HCT116 (cell line): ENCODE measurements at regions not wholly inside any gene's neighbourhood (a gene's known extent, or its start where the extent isn't known, plus 50 kb on each side); places are given as distances from the start of the nearest gene placed in this dataset.

Experiments used
- ATAC-seq: fragments of 200-7000 bp; cut with Tn5 transposase; 2 replicates; pipeline ENCODE4 v1.9.1; 2020; ENCODE audit warnings: mild to moderate bottlenecking, moderate library complexity
- BruUV-seq: library from RNA; stranded (reverse); fragments of 400-500 nt; replicated peaks from 2 replicates; lab custom pipeline; 2021; lab: Mats Ljungman, UMichigan
- CTCF ChIA-PET: fragments of 300-600 bp; sonication (Branson Sonifier 250); formaldehyde crosslinking; loops from one replicate; lab custom pipeline; 2021; ENCODE audit warnings: antibody characterized with exemption; lab: Charles Lee
- POLR2A ChIA-PET: fragments of 300-600, 350-600 bp; sonication (Branson Sonifier 250); formaldehyde crosslinking; loops from one replicate; lab custom pipeline; 2021; ENCODE audit warnings: antibody characterized with exemption; lab: Charles Lee
- RAD21 ChIA-PET, 2 experiments: fragments of 300-600 bp; sonication (Branson Sonifier 250); formaldehyde crosslinking; loops; one replicate each; lab custom pipeline; 2023; ENCODE audit warnings: low total read pairs in 2 of 2; ENCODE audit not compliant: uncharacterized antibody in 2 of 2, unreplicated experiment in 2 of 2, low non-redundant PET in 1 of 2; lab: Charles Lee
- DNase-seq: peaks from one replicate; pipeline ENCODE4 v3.0.0-alpha.2; 2010; ENCODE audit warnings: low read depth, low spot score
- H2AFZ ChIP-seq: fragments of 200-600 bp; shearing (Covaris generic), sonication (generic); 2 replicates; pipeline ENCODE4 v1.6.1; 2017; ENCODE audit warnings: low read depth, mixed run types, mixed read lengths, antibody characterized with exemption, low read length; ENCODE audit not compliant: poor library complexity, severe bottlenecking
- H3K27ac ChIP-seq: 2 replicates; pipeline ENCODE4 v1.5.1; 2012; ENCODE audit warnings: low read depth, low read length
- H3K27me3 ChIP-seq: fragments of 200-600 bp; sonication (generic); 2 replicates; pipeline ENCODE4 v1.6.1; 2016; ENCODE audit warnings: mixed run types, low read length, mixed read lengths; ENCODE audit not compliant: insufficient read depth
- H3K36me3 ChIP-seq, 2 experiments: fragments of 200-500 bp in 1 of 2; fragments of 200-600 bp in 1 of 2; sonication (Bioruptor generic) in 1 of 2; sonication (generic) in 1 of 2; 2 replicates each; pipeline versions ENCODE4 v1.5.1 to v1.6.1; 2014 to 2016; ENCODE audit warnings: low read length in 2 of 2, inconsistent platforms in 1 of 2, mixed read lengths in 1 of 2, mixed run types in 1 of 2; ENCODE audit not compliant: insufficient read depth in 2 of 2, control insufficient read depth in 1 of 2
- H3K4me1 ChIP-seq, 2 experiments: fragments of 200-600 bp in 1 of 2; sonication (generic) in 1 of 2; 2 replicates each; pipeline versions ENCODE4 v1.5.1 to v1.6.1; 2012 to 2017; ENCODE audit warnings: low read length in 2 of 2, inconsistent platforms in 1 of 2, mild to moderate bottlenecking in 1 of 2, mixed read lengths in 1 of 2, mixed run types in 1 of 2, moderate library complexity in 1 of 2; ENCODE audit not compliant: insufficient read depth in 2 of 2, control insufficient read depth in 1 of 2
- H3K4me2 ChIP-seq: fragments of 200-600 bp; sonication (generic); 2 replicates; pipeline ENCODE4 v1.6.1; 2017; ENCODE audit warnings: mixed run types, low read length, mixed read lengths
- H3K4me3 ChIP-seq, 2 experiments: fragments of 200-600 bp in 1 of 2; sonication (generic) in 1 of 2; replicated peaks in 1 of 2; 2 replicates each; pipeline ENCODE4 v1.5.1; 2011 to 2016; ENCODE audit warnings: low read length in 2 of 2, control low read depth in 1 of 2, low read depth in 1 of 2, mild to moderate bottlenecking in 1 of 2, mixed read lengths in 1 of 2, mixed run types in 1 of 2
- H3K79me2 ChIP-seq: fragments of 200-600 bp; sonication (generic); 2 replicates; pipeline ENCODE4 v1.6.1; 2017; ENCODE audit warnings: mild to moderate bottlenecking, mixed run types, low read length, moderate library complexity, mixed read lengths; ENCODE audit not compliant: insufficient read depth
- H3K9ac ChIP-seq: fragments of 200-600 bp; sonication (generic); 2 replicates; pipeline ENCODE4 v1.6.1; 2016; ENCODE audit warnings: low read length, mixed read lengths
- H3K9me2 ChIP-seq: fragments of 200-600 bp; sonication (generic), shearing (Covaris generic); 2 replicates; pipeline ENCODE4 v1.6.1; 2017; ENCODE audit warnings: mixed run types, mild to moderate bottlenecking, moderate library complexity; ENCODE audit not compliant: insufficient read depth
- H3K9me3 ChIP-seq, 2 experiments: fragments of 200-500 bp in 1 of 2; fragments of 200-600 bp in 1 of 2; sonication (Bioruptor generic) in 1 of 2; sonication (generic) in 1 of 2; 2 replicates each; pipeline ENCODE4 v1.6.1; 2014 to 2017; ENCODE audit warnings: low read length in 2 of 2, mixed read lengths in 2 of 2, inconsistent platforms in 1 of 2, low read depth in 1 of 2, mild to moderate bottlenecking in 1 of 2, mixed run types in 1 of 2, moderate library complexity in 1 of 2; ENCODE audit not compliant: control insufficient read depth in 1 of 2, insufficient read depth in 1 of 2
- H4K20me1 ChIP-seq: fragments of 200-600 bp; sonication (generic), shearing (Covaris generic); 2 replicates; pipeline ENCODE4 v1.6.1; 2017; ENCODE audit warnings: mixed run types, mild to moderate bottlenecking, moderate library complexity; ENCODE audit not compliant: insufficient read depth
- CBX3 ChIP-seq: IDR thresholded peaks from 2 replicates; pipeline ENCODE4 v1.6.1; 2012; ENCODE audit warnings: low read depth
- EGR1 ChIP-seq: IDR thresholded peaks from 2 replicates; pipeline ENCODE4 v1.6.1; 2012; ENCODE audit warnings: low read depth
- EZH2 ChIP-seq: fragments of 200-600 bp; sonication (generic); IDR thresholded peaks from 2 replicates; pipeline ENCODE4 v1.6.1; 2017; ENCODE audit warnings: antibody characterized with exemption, mixed run types
- EZH2phosphoT487 ChIP-seq: fragments of 200-600 bp; IDR thresholded peaks from 2 replicates; pipeline ENCODE4 v1.6.1; 2018; ENCODE audit warnings: antibody characterized with exemption, borderline replicate concordance
- JUND ChIP-seq: IDR thresholded peaks from 2 replicates; pipeline ENCODE4 v1.6.1; 2012
- MAX ChIP-seq: IDR thresholded peaks from 2 replicates; pipeline ENCODE4 v1.6.1; 2012
- POLR2AphosphoS5 ChIP-seq: IDR thresholded peaks from 2 replicates; pipeline ENCODE4 v1.6.1; 2011; ENCODE audit warnings: mild to moderate bottlenecking, low read depth, low read length, moderate library complexity
- REST ChIP-seq: IDR thresholded peaks from 2 replicates; pipeline ENCODE4 v1.6.1; 2012; ENCODE audit warnings: low read depth
- SIN3A ChIP-seq: IDR thresholded peaks from 2 replicates; pipeline ENCODE4 v1.6.1; 2012; ENCODE audit warnings: low read depth
- SRF ChIP-seq: IDR thresholded peaks from 2 replicates; pipeline ENCODE4 v1.6.1; 2012; ENCODE audit warnings: low read depth
- YY1 ChIP-seq: IDR thresholded peaks from 2 replicates; pipeline ENCODE4 v1.6.1; 2011; ENCODE audit warnings: low read length, low read depth, moderate library complexity, mild to moderate bottlenecking; ENCODE audit not compliant: insufficient replicate concordance; ENCODE audit errors: extremely low read depth
- ZBTB33 ChIP-seq: IDR thresholded peaks from 2 replicates; pipeline ENCODE4 v1.6.1; 2011; ENCODE audit warnings: mild to moderate bottlenecking, low read length, moderate library complexity; ENCODE audit not compliant: insufficient replicate concordance; ENCODE audit errors: extremely low read depth
- ZFX ChIP-seq: fragments of 450-650 bp; IDR thresholded peaks from 2 replicates; pipeline ENCODE4 v1.6.1; 2017
- ZNF274 ChIP-seq: fragments of 200-500 bp; sonication (Bioruptor generic); IDR thresholded peaks from 2 replicates; pipeline ENCODE4 v1.6.1; 2014; ENCODE audit warnings: mild to moderate bottlenecking, low read depth, low read length, inconsistent platforms
- intact Hi-C: fragments of 100-400 bp; cut with micrococcal nuclease; formaldehyde crosslinking; loops from 2 replicates; pipeline ENCODE4 v1.10.0; 2022

GRCh38 chr2:44109166-44109565 is 59.5 kb upstream of the PPM1B start:
- Histone ChIP-seq H3K9ac (no peak overlapping the region), H3K36me3 (no peaks in the 10 kb centered on the region), H3K9me2 (no peaks in the 10 kb centered on the region), H2AFZ (no peak overlapping the region), H3K27me3 (no peaks in the 10 kb centered on the region), H3K4me2 (no peak overlapping the region), H3K9me3 (no peaks in the 10 kb centered on the region), H4K20me1 (no peaks in the 10 kb centered on the region), H3K79me2 (no peaks in the 10 kb centered on the region), H3K4me1 (no peaks in the 10 kb centered on the region), H3K27ac (no peak overlapping the region), H3K4me3 (no peak overlapping the region)
- intact Hi-C loops: no loop called here
- TF ChIP-seq ZBTB33 (no peak), EGR1 (no peak), ZNF274 (no peak), REST (no peak), SIN3A (no peak), ZFX (no peak), YY1 (no peak), CBX3 (no peak), JUND (no peak), EZH2 (no peak), EZH2phosphoT487 (no peak), POLR2AphosphoS5 (no peak), SRF (no peak), MAX (no peak)
- ChIA-PET RAD21 (no interaction called here), POLR2A (no interaction called here), CTCF (no interaction called here)
- no peak for ATAC-seq
- no peak for DNase-seq
- no TSS peak for BruUV-seq
